GM21381 (cell line): ENCODE measurements at regions not wholly inside any gene's neighbourhood (a gene's known extent, or its start where the extent isn't known, plus 50 kb on each side); places are given as distances from the start of the nearest gene placed in this dataset.

Experiments used
- ATAC-seq: cut with Tn5 transposase; IDR thresholded peaks from one replicate; pipeline ENCODE4 v1.9.1; 2021; ENCODE audit warnings: mild to moderate bottlenecking, moderate library complexity; ENCODE audit not compliant: unreplicated experiment

GRCh38 chr16:64892835-64893785 is 228.8 kb downstream of the CDH11 start:
- no peak for ATAC-seq

- ATAC-seq, result no peak
Measured at GRCh38 chr16:64889446-64889845, 232.4 kb downstream of the CDH11 start.

- no peak for ATAC-seq
Measured at GRCh38 chr16:64887651-64888050, 234.2 kb downstream of the CDH11 start.

GRCh38 chr16:64882078-64882784 is 239.6 kb downstream of the CDH11 start:
- ATAC-seq, result no peak

- ATAC-seq, result no peak
Measured at GRCh38 chr16:64880994-64881393, 240.9 kb downstream of the CDH11 start.

- ATAC-seq, result no peak
Measured at GRCh38 chr16:64880006-64880405, 241.9 kb downstream of the CDH11 start.

GRCh38 chr16:64878940-64879339 is 242.9 kb downstream of the CDH11 start:
- ATAC-seq, result no peak

- no peak for ATAC-seq
Measured at GRCh38 chr16:64872101-64872500, 249.8 kb downstream of the CDH11 start.

GRCh38 chr16:64870859-64871258 is 251.0 kb downstream of the CDH11 start:
- no peak for ATAC-seq

GRCh38 chr16:64869781-64870180 is 252.1 kb downstream of the CDH11 start:
- no peak for ATAC-seq

- ATAC-seq, result no peak
Measured at GRCh38 chr16:64866021-64866420, 255.8 kb downstream of the CDH11 start.

GRCh38 chr16:64865069-64865696 is 256.7 kb downstream of the CDH11 start:
- ATAC-seq, result no peak

GRCh38 chr16:64864232-64864809 is 257.5 kb downstream of the CDH11 start:
- ATAC-seq, result no peak

GRCh38 chr16:64858076-64858475 is 263.8 kb downstream of the CDH11 start:
- ATAC-seq, result no peak

- no peak for ATAC-seq
Measured at GRCh38 chr16:64857411-64857810, 264.5 kb downstream of the CDH11 start.

- ATAC-seq, result no peak
Measured at GRCh38 chr16:64853551-64853950, 268.3 kb downstream of the CDH11 start.

GRCh38 chr16:64846966-64847365 is 274.9 kb downstream of the CDH11 start:
- no peak for ATAC-seq

GRCh38 chr16:64845071-64845470 is 276.8 kb downstream of the CDH11 start:
- ATAC-seq, result no peak

- no peak for ATAC-seq
Measured at GRCh38 chr16:64841482-64841881, 280.4 kb downstream of the CDH11 start.

GRCh38 chr16:64841071-64841470 is 280.8 kb downstream of the CDH11 start:
- ATAC-seq, result no peak

GRCh38 chr16:64830653-64831052 is 291.2 kb downstream of the CDH11 start:
- no peak for ATAC-seq
